ENCODE measurements at regions not wholly inside any gene's neighbourhood (a gene's known extent, or its start where the extent isn't known, plus 50 kb on each side); places are given as distances from the start of the nearest gene placed in this dataset.

GRCh38 chr18:60027397-60027796 lies 127.6 kb downstream of the PMAIP1 start:
- TF ChIP-seq CTCF (conservative IDR thresholded peaks at IDR 0.05; ENCODE audit: low read depth, low read length) (no peak), EZH2 (IDR thresholded peaks at IDR 0.05; ENCODE audit: low read length, unreplicated experiment) (no peak), EZH2phosphoT487 (IDR thresholded peaks at IDR 0.05; ENCODE audit: borderline replicate concordance, low read length) (no peak)
